ENCODE measurements at regions not wholly inside any gene's neighbourhood (a gene's known extent, or its start where the extent isn't known, plus 50 kb on each side); places are given as distances from the start of the nearest gene placed in this dataset.

GRCh38 chr15:46354443-46354842, 719.6 kb downstream of the SQOR start:
- Histone ChIP-seq H3K9me3 (no peaks in the 10 kb centered on the region), H3K36me3 (no peaks in the 10 kb centered on the region), H3K4me1 (no peaks in the 10 kb centered on the region), H3K9ac (ENCODE audit: low read depth in 2 of 2, low read length in 2 of 2) (no peak overlapping the region), H3K4me3 (no peak overlapping the region), H3K27ac (no peak overlapping the region), H3K27me3 (no peaks in the 10 kb centered on the region)
- intact Hi-C loops (cut with DNase I): no loop called here
- DNase-seq: no peak
- no peak for TF ChIP-seq CTCF (IDR thresholded peaks at IDR 0.05)

- Histone ChIP-seq H3K27ac (no peak overlapping the region), H3K4me3 (no peak overlapping the region), H3K9me3 (no peaks in the 10 kb centered on the region), H3K27me3 (no peaks in the 10 kb centered on the region), H3K36me3 (no peaks in the 10 kb centered on the region), H3K4me1 (no peaks in the 10 kb centered on the region), H3K9ac (ENCODE audit: low read depth in 2 of 2, low read length in 2 of 2) (no peak overlapping the region)
- no peak for DNase-seq
- intact Hi-C loops (cut with DNase I): no loop called here
- TF ChIP-seq CTCF (IDR thresholded peaks at IDR 0.05): no peak
Measured at GRCh38 chr15:46365572-46365971, 730.7 kb downstream of the SQOR start.

GRCh38 chr15:46366360-46367007, 731.7 kb downstream of the SQOR start:
- Histone ChIP-seq H3K9ac (ENCODE audit: low read depth in 2 of 2, low read length in 2 of 2) (no peak overlapping the region), H3K9me3 (no peaks in the 10 kb centered on the region), H3K4me1 (no peaks in the 10 kb centered on the region), H3K4me3 (no peak overlapping the region), H3K36me3 (no peaks in the 10 kb centered on the region), H3K27ac (no peak overlapping the region), H3K27me3 (no peaks in the 10 kb centered on the region)
- no peak for DNase-seq
- no peak for TF ChIP-seq CTCF (IDR thresholded peaks at IDR 0.05)
- intact Hi-C loops (cut with DNase I): no loop called here

- no peak for TF ChIP-seq CTCF (IDR thresholded peaks at IDR 0.05)
- no peaks in the 10 kb centered on the region for H3K4me1 ChIP-seq
- no peak overlapping the region for H3K9ac ChIP-seq (ENCODE audit: low read depth in 2 of 2, low read length in 2 of 2)
- DNase-seq: no peak
- H3K36me3 ChIP-seq: no peaks in the 10 kb centered on the region
- H3K4me3 ChIP-seq: no peak overlapping the region
- H3K27ac ChIP-seq: no peak overlapping the region
- no peaks in the 10 kb centered on the region for H3K27me3 ChIP-seq
- intact Hi-C loops (cut with DNase I): no loop called here
- no peaks in the 10 kb centered on the region for H3K9me3 ChIP-seq
Measured at GRCh38 chr15:46383978-46384377, 749.1 kb downstream of the SQOR start.

- DNase-seq: no peak
- Histone ChIP-seq H3K4me3 (no peak overlapping the region), H3K36me3 (no peaks in the 10 kb centered on the region), H3K9me3 (no peaks in the 10 kb centered on the region), H3K27me3 (no peaks in the 10 kb centered on the region), H3K9ac (ENCODE audit: low read depth in 2 of 2, low read length in 2 of 2) (no peak overlapping the region), H3K4me1 (no peaks in the 10 kb centered on the region), H3K27ac (no peak overlapping the region)
- intact Hi-C loops (cut with DNase I): no loop called here
- no peak for TF ChIP-seq CTCF (IDR thresholded peaks at IDR 0.05)
Measured at GRCh38 chr15:46386356-46386755, 751.5 kb downstream of the SQOR start.

All from colonic mucosa (tissue), 4 donors.